ENCODE measurements at regions not wholly inside any gene's neighbourhood (a gene's known extent, or its start where the extent isn't known, plus 50 kb on each side); places are given as distances from the start of the nearest gene placed in this dataset.
"Not testable (repeated sequence)": the region's sequence is repeated elsewhere in the genome, so short reads cannot be mapped to it uniquely, and the experiment has no call there.

GRCh38 chr1:96580920-96581319, 140.7 kb upstream of the PTBP2 start:
- Histone ChIP-seq H3K4me1 (no peaks in the 10 kb centered on the region), H3K36me3 (no peaks in the 10 kb centered on the region), H3K4me3 (no peak overlapping the region), H3K27me3 (no peaks in the 10 kb centered on the region), H3K9me3 (no peaks in the 10 kb centered on the region), H3K27ac (no peak overlapping the region)
- 56 to 74% methylated on average over 7 of the region's 7 CpGs for WGBS, 2 donors
- intact Hi-C loops (cut with DNase I), result no loop called here
- TF ChIP-seq, protein P1, sequence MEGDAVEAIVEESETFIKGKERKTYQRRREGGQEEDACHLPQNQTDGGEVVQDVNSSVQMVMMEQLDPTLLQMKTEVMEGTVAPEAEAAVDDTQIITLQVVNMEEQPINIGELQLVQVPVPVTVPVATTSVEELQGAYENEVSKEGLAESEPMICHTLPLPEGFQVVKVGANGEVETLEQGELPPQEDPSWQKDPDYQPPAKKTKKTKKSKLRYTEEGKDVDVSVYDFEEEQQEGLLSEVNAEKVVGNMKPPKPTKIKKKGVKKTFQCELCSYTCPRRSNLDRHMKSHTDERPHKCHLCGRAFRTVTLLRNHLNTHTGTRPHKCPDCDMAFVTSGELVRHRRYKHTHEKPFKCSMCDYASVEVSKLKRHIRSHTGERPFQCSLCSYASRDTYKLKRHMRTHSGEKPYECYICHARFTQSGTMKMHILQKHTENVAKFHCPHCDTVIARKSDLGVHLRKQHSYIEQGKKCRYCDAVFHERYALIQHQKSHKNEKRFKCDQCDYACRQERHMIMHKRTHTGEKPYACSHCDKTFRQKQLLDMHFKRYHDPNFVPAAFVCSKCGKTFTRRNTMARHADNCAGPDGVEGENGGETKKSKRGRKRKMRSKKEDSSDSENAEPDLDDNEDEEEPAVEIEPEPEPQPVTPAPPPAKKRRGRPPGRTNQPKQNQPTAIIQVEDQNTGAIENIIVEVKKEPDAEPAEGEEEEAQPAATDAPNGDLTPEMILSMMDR (IDR thresholded peaks at IDR 0.05), result no peak
- no peak for TF ChIP-seq POLR2A (IDR thresholded peaks at IDR 0.05)
- DNase-seq, result no peak

DNA sequence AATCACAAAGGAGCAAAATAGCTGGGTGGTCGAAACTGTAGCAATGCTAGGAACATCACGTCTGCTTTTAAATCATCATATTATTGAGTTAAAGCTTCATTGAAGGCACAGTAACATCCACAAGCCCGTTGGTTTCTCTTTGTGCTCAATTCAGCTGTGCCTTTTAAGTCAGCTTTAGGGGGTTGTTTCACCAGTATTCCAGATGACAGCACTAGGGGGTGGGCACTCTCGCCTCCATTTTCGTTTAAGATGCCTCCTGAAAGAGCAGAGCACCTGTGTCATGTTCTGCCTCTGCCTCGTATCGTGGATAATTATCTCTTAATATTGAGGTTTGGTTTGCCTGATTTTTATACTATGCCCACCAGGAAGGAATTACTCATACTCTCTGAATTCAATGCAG, 139.8 kb upstream of the PTBP2 start:
- DNase-seq, result no peak
- 74 to 75% methylated on average over 7 of the region's 7 CpGs for WGBS, 2 donors
- Histone ChIP-seq H3K27me3 (no peaks in the 10 kb centered on the region), H3K4me1 (no peaks in the 10 kb centered on the region), H3K4me3 (no peak overlapping the region), H3K36me3 (no peaks in the 10 kb centered on the region), H3K27ac (no peak overlapping the region), H3K9me3 (no peaks in the 10 kb centered on the region)
- intact Hi-C loops (cut with DNase I), result no loop called here
- TF ChIP-seq, protein P1 (IDR thresholded peaks at IDR 0.05), result no peak
- no peak for TF ChIP-seq POLR2A (IDR thresholded peaks at IDR 0.05)

- Histone ChIP-seq H3K4me1 (no peaks in the 10 kb centered on the region), H3K4me3 (no peak overlapping the region), H3K9me3 (no peaks in the 10 kb centered on the region), H3K27ac (no peak overlapping the region), H3K36me3 (no peaks in the 10 kb centered on the region), H3K27me3 (no peaks in the 10 kb centered on the region)
- intact Hi-C loops (cut with DNase I), result no loop called here
- no peak for TF ChIP-seq POLR2A (IDR thresholded peaks at IDR 0.05)
- TF ChIP-seq, protein P1 (IDR thresholded peaks at IDR 0.05), result no peak
- no peak for DNase-seq
These were observed 137.7 kb upstream of the PTBP2 start for GRCh38 chr1:96583903-96584302.

- intact Hi-C loops (cut with DNase I), result no loop called here
- H3K4me1 ChIP-seq, result no peaks in the 10 kb centered on the region
- no peak for DNase-seq
- 80 to 83% methylated on average over 4 of the region's 4 CpGs for WGBS, 2 donors
- TF ChIP-seq, protein P1 (IDR thresholded peaks at IDR 0.05), result no peak
- no peak for TF ChIP-seq POLR2A (IDR thresholded peaks at IDR 0.05)
- no peaks in the 10 kb centered on the region for H3K36me3 ChIP-seq
- H3K9me3 ChIP-seq, result no peaks in the 10 kb centered on the region
- no peak overlapping the region for H3K27ac ChIP-seq
- H3K27me3 ChIP-seq, result no peaks in the 10 kb centered on the region
- no peak overlapping the region for H3K4me3 ChIP-seq
These were observed 134.4 kb upstream of the PTBP2 start for GRCh38 chr1:96587222-96587621.

DNA sequence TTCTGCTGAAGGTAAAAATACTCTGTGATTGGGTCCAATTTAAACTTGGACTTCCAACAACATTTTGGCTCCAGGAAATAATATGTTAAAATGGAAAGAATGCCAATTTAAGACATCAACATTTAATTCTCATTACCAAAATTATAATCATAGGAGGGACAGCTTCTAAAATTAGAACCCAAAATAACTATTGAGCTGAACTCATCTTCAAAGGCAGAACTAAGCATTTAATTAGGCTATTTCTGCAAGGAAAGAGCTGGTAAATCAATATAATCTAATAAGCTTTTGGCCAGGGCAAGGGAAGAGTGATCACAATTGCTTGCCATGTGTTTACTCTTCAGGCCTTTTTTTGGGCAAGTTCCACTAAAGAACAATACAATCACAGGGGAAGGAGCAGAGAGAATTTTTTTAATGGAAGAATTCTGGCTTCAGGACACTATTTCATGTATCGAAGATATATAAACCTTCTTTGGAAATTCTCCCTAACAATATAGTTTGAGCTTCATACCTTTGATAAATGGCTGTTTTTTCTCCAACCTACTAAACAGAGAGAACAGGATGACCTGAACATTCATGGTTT, 133.1 kb upstream of the PTBP2 start:
- intact Hi-C loops (cut with DNase I), result no loop called here
- H3K36me3 ChIP-seq, result no peaks in the 10 kb centered on the region
- no peaks in the 10 kb centered on the region for H3K9me3 ChIP-seq
- no peak for TF ChIP-seq POLR2A (IDR thresholded peaks at IDR 0.05)
- TF ChIP-seq, protein P1 (IDR thresholded peaks at IDR 0.05), result no peak
- H3K27me3 ChIP-seq, result no peaks in the 10 kb centered on the region
- no peak overlapping the region for H3K27ac ChIP-seq
- WGBS, 2 donors, result 39 to 85% methylated on average over 1 of the region's 1 CpG
- no peak overlapping the region for H3K4me3 ChIP-seq
- DNase-seq, result no peak
- no peaks in the 10 kb centered on the region for H3K4me1 ChIP-seq

DNA sequence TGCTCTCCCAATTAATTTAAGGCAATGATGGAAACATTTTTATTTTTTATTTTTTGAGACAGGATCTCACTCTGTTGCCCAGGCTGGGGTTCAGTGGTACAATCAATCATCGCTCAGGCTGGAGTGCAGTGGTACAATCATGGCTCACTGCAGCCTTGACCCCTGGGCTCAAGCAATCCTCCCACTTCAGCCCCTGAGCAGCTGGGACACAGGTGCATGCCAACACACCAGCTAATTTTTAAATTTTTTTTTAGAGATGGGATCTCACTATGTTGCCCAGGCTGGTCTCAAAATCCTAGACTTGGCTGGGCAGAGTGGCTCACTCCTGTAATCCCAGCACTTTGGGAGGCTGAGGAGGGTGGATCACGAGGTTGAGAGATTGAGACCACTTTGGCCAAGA, 126.1 kb upstream of the PTBP2 start:
- H3K27ac ChIP-seq; H3K4me1 ChIP-seq; H3K4me3 ChIP-seq; H3K27me3 ChIP-seq; intact Hi-C loops (cut with DNase I); H3K36me3 ChIP-seq; H3K9me3 ChIP-seq; DNase-seq: not testable (repeated sequence)
- WGBS, 2 donors, result 70 to 100% methylated on average over 2 of the region's 2 CpGs
